Kasumi-1 (cell line): ENCODE measurements at regions not wholly inside any gene's neighbourhood (a gene's known extent, or its start where the extent isn't known, plus 50 kb on each side); places are given as distances from the start of the nearest gene placed in this dataset.

Source experiments
- DNase-seq, 2 experiments: peaks; one replicate each; lab custom pipeline; 2025; lab: John Stamatoyannopoulos, UW

- DNase-seq, result no peak
These were observed 132.7 kb upstream of the HABP2 start for GRCh38 chr10:113420057-113420732.

- DNase-seq, result no peak
These were observed 131.8 kb upstream of the HABP2 start for GRCh38 chr10:113420733-113421675.

GRCh38 chr10:113422371-113422770 lies 130.5 kb upstream of the HABP2 start:
- no peak for DNase-seq

GRCh38 chr10:113423981-113424721 lies 128.7 kb upstream of the HABP2 start:
- no peak for DNase-seq

- DNase-seq, result no peak
These were observed 127.8 kb upstream of the HABP2 start for GRCh38 chr10:113425008-113425407.

GRCh38 chr10:113425541-113425951 lies 127.3 kb upstream of the HABP2 start:
- DNase-seq, result no peak

- DNase-seq, result no peak
These were observed 126.5 kb upstream of the HABP2 start for GRCh38 chr10:113426181-113426877.

GRCh38 chr10:113427236-113427735 lies 125.6 kb upstream of the HABP2 start:
- DNase-seq, result no peak

- no peak for DNase-seq
These were observed 124.9 kb upstream of the HABP2 start for GRCh38 chr10:113427811-113428558.

GRCh38 chr10:113430634-113431397 lies 122.0 kb upstream of the HABP2 start:
- no peak for DNase-seq

GRCh38 chr10:113431398-113432160 lies 121.3 kb upstream of the HABP2 start:
- no peak for DNase-seq

- DNase-seq, result no peak
These were observed 119.1 kb upstream of the HABP2 start for GRCh38 chr10:113433711-113434110.

GRCh38 chr10:113434315-113434714 lies 118.5 kb upstream of the HABP2 start:
- DNase-seq, result no peak

- DNase-seq, result no peak
These were observed 117.9 kb upstream of the HABP2 start for GRCh38 chr10:113434950-113435349.

GRCh38 chr10:113435881-113436280 lies 117.0 kb upstream of the HABP2 start:
- no peak for DNase-seq

GRCh38 chr10:113436851-113437250 lies 116.0 kb upstream of the HABP2 start:
- DNase-seq, result no peak

- no peak for DNase-seq
These were observed 114.2 kb upstream of the HABP2 start for GRCh38 chr10:113438652-113439051.

- no peak for DNase-seq
These were observed 111.6 kb upstream of the HABP2 start for GRCh38 chr10:113441220-113441619.

- no peak for DNase-seq
These were observed 111.1 kb upstream of the HABP2 start for GRCh38 chr10:113441686-113442270.
